Hematopoietic multipotent progenitor cell treated with erythropoietin and hydrocortisone succinate and interleukin-3 and kit ligand, for 15 days (in vitro differentiated cells): ENCODE measurements at regions not wholly inside any gene's neighbourhood (a gene's known extent, or its start where the extent isn't known, plus 50 kb on each side); places are given as distances from the start of the nearest gene placed in this dataset.

ENCODE experiments used
- DNase-seq: peaks from one replicate; pipeline ENCODE4 v3.0.0-alpha.2; 2015; ENCODE audit warnings: low spot score

GRCh38 chr16:65201511-65201910, 79.6 kb upstream of the CDH11 start:
- no peak for DNase-seq

GRCh38 chr16:65200857-65201256, 79.0 kb upstream of the CDH11 start:
- no peak for DNase-seq

- no peak for DNase-seq
Observed at GRCh38 chr16:65200156-65200773, 78.4 kb upstream of the CDH11 start.

DNA sequence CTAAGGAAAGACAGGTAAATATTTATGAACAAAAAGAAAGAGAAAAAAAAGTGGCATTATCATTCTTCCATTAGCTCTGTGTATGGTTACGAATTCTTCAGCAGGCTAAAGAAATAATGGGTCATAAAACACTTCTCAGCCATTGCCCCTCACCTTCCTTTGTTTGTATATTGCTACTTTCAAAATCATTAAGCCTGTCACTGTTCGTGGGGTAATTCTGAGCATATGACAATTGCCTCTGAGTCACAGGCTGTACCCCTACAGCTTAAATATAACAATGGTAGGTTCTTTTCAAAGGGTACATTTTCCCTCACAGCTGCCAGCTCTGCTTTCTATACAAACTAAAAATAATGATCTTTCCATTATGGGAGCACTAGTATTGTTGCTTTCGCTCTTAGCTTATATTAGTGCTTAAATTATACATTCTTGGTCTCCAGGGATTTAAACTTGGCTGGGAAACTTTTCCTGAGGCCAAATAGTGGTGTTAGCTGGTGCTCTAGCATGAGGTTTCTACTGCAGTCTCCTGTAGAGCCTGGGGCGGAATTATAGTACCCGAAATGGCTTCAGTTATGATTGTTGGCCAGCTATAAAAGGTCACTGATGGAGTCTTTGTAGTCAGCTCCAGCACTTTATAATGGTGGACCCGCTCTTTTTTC, 74.7 kb upstream of the CDH11 start:
- DNase-seq, result no peak

DNA sequence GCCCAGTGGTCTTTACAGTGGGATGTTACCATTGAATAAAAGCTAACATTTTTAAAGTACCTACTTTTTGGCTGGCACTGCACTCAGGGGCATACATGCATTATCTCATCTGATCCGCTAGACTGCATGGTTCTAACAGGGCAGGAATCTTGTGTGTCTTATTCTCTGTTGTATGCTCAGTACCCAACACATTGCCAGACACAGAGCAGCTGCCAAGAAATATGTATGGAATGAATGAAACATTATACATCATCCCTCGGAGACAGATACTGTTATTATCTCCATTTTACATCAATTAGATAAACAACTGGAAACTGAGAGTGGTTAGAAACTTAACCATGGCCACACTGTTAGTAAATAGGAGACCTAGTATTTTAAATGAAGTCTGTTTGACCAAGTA, 74.1 kb upstream of the CDH11 start:
- DNase-seq, result no peak

- no peak for DNase-seq
Observed at GRCh38 chr16:65185241-65185778, 63.4 kb upstream of the CDH11 start.

DNA sequence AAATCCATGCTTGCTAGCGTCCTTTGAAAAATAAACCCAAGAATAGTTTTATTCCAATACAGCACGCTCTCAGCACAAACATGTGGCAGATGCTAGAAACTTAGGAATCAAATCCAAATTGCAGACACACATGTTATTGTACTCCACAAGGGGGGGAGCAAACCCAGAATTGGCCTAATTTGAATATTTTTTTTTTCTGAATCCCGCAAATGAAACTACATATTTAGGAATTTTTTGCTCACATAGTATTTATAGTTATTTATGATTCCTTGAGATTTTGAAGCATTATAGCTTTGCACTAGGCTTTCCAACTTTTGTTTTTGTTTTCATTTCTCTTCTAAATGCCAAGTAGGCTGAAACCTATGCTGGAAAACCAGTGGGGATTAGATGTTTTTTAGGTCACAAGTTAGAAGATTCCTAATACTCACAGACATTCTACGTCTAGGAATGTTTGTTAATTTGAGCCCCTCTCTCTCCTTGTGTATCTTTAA, 59.3 kb upstream of the CDH11 start:
- no peak for DNase-seq

- DNase-seq, result no peak
Observed at GRCh38 chr16:65178151-65178550, 56.3 kb upstream of the CDH11 start.

- no peak for DNase-seq
Observed at GRCh38 chr16:65176603-65177002, 54.7 kb upstream of the CDH11 start.

DNA sequence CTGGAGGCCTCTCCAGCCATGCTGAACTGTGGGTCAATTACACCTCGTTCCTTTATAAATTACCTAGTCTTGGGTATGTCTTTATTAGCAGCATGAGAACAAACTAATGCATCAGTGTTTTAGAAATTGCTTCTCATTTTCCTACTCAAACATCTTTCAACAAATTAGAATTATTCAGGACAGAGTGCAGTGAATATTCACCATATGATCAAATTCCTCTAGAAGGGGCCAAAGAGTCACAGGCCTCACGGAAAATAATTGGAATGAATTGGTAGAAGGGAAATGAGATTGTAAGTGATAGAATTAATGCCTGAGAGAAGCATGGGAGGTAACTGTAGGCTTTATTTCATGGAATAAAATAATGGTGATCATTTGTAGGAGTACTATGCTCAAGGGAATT, 50.5 kb upstream of the CDH11 start:
- no peak for DNase-seq
